Fibroblast of lung (primary cell): ENCODE measurements at regions not wholly inside any gene's neighbourhood (a gene's known extent, or its start where the extent isn't known, plus 50 kb on each side); places are given as distances from the start of the nearest gene placed in this dataset.

Experiments used
- DNase-seq, 2 donors: peaks; one replicate each; pipeline versions ENCODE4 v3.0.0 to v3.0.0-alpha.2; 2010; ENCODE audit warnings: low read depth in 2 of 2
- H2AFZ ChIP-seq: 2 replicates; pipeline ENCODE4 v1.5.1; 2012; ENCODE audit warnings: low read length, control low read depth, inconsistent platforms
- H3K27ac ChIP-seq: 2 replicates; pipeline ENCODE4 v1.5.1; 2011; ENCODE audit warnings: low read length, control low read depth; ENCODE audit not compliant: insufficient read depth
- H3K27me3 ChIP-seq: 2 replicates; pipeline ENCODE4 v1.5.1; 2011; ENCODE audit warnings: mild to moderate bottlenecking, low read length; ENCODE audit not compliant: control insufficient read depth, insufficient read depth
- H3K36me3 ChIP-seq: 2 replicates; pipeline ENCODE4 v1.5.1; 2011; ENCODE audit warnings: low read length; ENCODE audit not compliant: control insufficient read depth, insufficient read depth
- H3K4me1 ChIP-seq: 2 replicates; pipeline ENCODE4 v1.5.1; 2011; ENCODE audit warnings: low read length; ENCODE audit not compliant: control insufficient read depth, insufficient read depth; ENCODE audit errors: extremely low read depth
- H3K4me2 ChIP-seq: 2 replicates; pipeline ENCODE4 v1.5.1; 2011; ENCODE audit warnings: low read length, control low read depth; ENCODE audit not compliant: insufficient read depth; ENCODE audit errors: extremely low read depth
- H3K4me3 ChIP-seq, 4 experiments: fragments of 200-600 bp in 1 of 4; sonication (generic) in 1 of 4; replicated peaks in 1 of 4; 2 replicates each; pipeline ENCODE4 v1.5.1; 2011 to 2016; ENCODE audit warnings: low read length in 4 of 4, low read depth in 3 of 4, mild to moderate bottlenecking in 3 of 4, control low read depth in 2 of 4, inconsistent platforms in 1 of 4, mixed read lengths in 1 of 4; ENCODE audit not compliant: insufficient read depth in 1 of 4; ENCODE audit errors: control extremely low read depth in 1 of 4
- H3K79me2 ChIP-seq: 2 replicates; pipeline ENCODE4 v1.5.1; 2012; ENCODE audit warnings: mild to moderate bottlenecking, low read length, inconsistent platforms; ENCODE audit not compliant: control insufficient read depth, insufficient read depth
- H3K9ac ChIP-seq: 2 replicates; pipeline ENCODE4 v1.5.1; 2011; ENCODE audit warnings: mild to moderate bottlenecking, low read length, control low read depth; ENCODE audit not compliant: insufficient read depth
- H3K9me3 ChIP-seq: 2 replicates; pipeline ENCODE4 v1.5.1; 2012; ENCODE audit warnings: low read depth, low read length; ENCODE audit not compliant: control insufficient read depth, insufficient read depth
- H4K20me1 ChIP-seq: 2 replicates; pipeline ENCODE4 v1.5.1; 2011; ENCODE audit warnings: low read length; ENCODE audit not compliant: control insufficient read depth, insufficient read depth; ENCODE audit errors: extremely low read depth
- CTCF ChIP-seq, 2 donors: IDR thresholded peaks in 1 of 2; conservative IDR thresholded peaks in 1 of 2; 1 replicate in 1 of 2; 2 replicates in 1 of 2; pipeline ENCODE4 v1.5.1; 2011 to 2012; ENCODE audit warnings: low read length in 2 of 2, control low read depth in 1 of 2, inconsistent platforms in 1 of 2, low read depth in 1 of 2, mild to moderate bottlenecking in 1 of 2
- EZH2 ChIP-seq: IDR thresholded peaks from 2 replicates; pipeline ENCODE4 v1.5.1; 2012; ENCODE audit warnings: low read length, control low read depth, mild to moderate bottlenecking; ENCODE audit errors: missing control alignments

GRCh38 chr9:85168412-85168811 lies 498.9 kb downstream of the NTRK2 start:
- no peak overlapping the region for H3K27ac ChIP-seq
- H3K4me2 ChIP-seq, result no peak overlapping the region
- H3K9ac ChIP-seq, result no peak overlapping the region
- no peak overlapping the region for H3K4me3 ChIP-seq
- H3K36me3 ChIP-seq, result no peaks in the 10 kb centered on the region
- H4K20me1 ChIP-seq, result no peaks in the 10 kb centered on the region
- H3K79me2 ChIP-seq, result no peaks in the 10 kb centered on the region
- H2AFZ ChIP-seq, result no peak overlapping the region
- no peaks in the 10 kb centered on the region for H3K27me3 ChIP-seq
- H3K9me3 ChIP-seq, result no peaks in the 10 kb centered on the region
- H3K4me1 ChIP-seq, result no peaks in the 10 kb centered on the region
- DNase-seq, result no peak
- TF ChIP-seq CTCF (conservative IDR thresholded peaks at IDR 0.05 in 1 of 2, IDR thresholded peaks at IDR 0.05 in 1 of 2; ENCODE audit: low read depth in 1 of 2, low read length in 2 of 2), result no peak
- TF ChIP-seq EZH2, result no peak

DNA sequence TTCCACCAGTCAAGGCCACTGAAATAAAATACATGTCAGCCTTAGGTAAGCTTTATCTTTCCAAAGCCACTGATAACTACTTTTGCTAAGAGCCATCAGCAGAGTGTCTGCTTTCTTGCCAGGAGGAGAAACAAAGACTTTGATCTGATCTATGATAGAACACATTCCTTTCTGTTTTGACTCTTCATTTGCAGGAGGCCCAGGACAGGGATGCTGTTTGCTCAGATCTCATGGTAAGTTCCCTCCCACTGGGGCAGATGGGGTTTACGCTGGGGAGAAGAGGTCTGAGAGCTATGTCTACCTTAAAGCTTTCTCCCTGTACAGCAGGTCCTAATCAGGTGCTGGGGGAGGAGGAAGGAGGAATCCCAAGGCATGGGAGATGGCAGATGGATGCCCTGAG lies 497.6 kb downstream of the NTRK2 start:
- no peak overlapping the region for H3K27ac ChIP-seq
- H3K9ac ChIP-seq, result no peak overlapping the region
- H4K20me1 ChIP-seq, result no peaks in the 10 kb centered on the region
- H3K4me2 ChIP-seq, result no peak overlapping the region
- H3K4me1 ChIP-seq, result no peaks in the 10 kb centered on the region
- H2AFZ ChIP-seq, result no peak overlapping the region
- H3K27me3 ChIP-seq, result no peaks in the 10 kb centered on the region
- no peak for DNase-seq
- no peaks in the 10 kb centered on the region for H3K79me2 ChIP-seq
- H3K9me3 ChIP-seq, result no peaks in the 10 kb centered on the region
- no peaks in the 10 kb centered on the region for H3K36me3 ChIP-seq
- no peak overlapping the region for H3K4me3 ChIP-seq
- TF ChIP-seq CTCF (conservative IDR thresholded peaks at IDR 0.05 in 1 of 2, IDR thresholded peaks at IDR 0.05 in 1 of 2; ENCODE audit: low read depth in 1 of 2, low read length in 2 of 2), result no peak
- TF ChIP-seq EZH2, result no peak

- TF ChIP-seq EZH2 (no peak), CTCF (conservative IDR thresholded peaks at IDR 0.05 in 1 of 2, IDR thresholded peaks at IDR 0.05 in 1 of 2; ENCODE audit: low read depth in 1 of 2, low read length in 2 of 2) (no peak)
- H2AFZ ChIP-seq, result no peak overlapping the region
These were observed 494.3 kb downstream of the NTRK2 start for GRCh38 chr9:85163825-85164224.

More at GRCh38 chr9:85163825-85164224, 494.3 kb downstream of the NTRK2 start:
- H3K4me2 ChIP-seq, result no peak overlapping the region
- H3K4me3 ChIP-seq, result no peak overlapping the region
- no peaks in the 10 kb centered on the region for H4K20me1 ChIP-seq
- no peak overlapping the region for H3K9ac ChIP-seq
- no peak overlapping the region for H3K27ac ChIP-seq
- H3K36me3 ChIP-seq, result no peaks in the 10 kb centered on the region
- H3K27me3 ChIP-seq, result no peaks in the 10 kb centered on the region
- DNase-seq, result no peak
- H3K79me2 ChIP-seq, result no peaks in the 10 kb centered on the region
- H3K9me3 ChIP-seq, result no peaks in the 10 kb centered on the region
- H3K4me1 ChIP-seq, result no peaks in the 10 kb centered on the region
